ENCODE measurements at regions not wholly inside any gene's neighbourhood (a gene's known extent, or its start where the extent isn't known, plus 50 kb on each side); places are given as distances from the start of the nearest gene placed in this dataset.

DNA sequence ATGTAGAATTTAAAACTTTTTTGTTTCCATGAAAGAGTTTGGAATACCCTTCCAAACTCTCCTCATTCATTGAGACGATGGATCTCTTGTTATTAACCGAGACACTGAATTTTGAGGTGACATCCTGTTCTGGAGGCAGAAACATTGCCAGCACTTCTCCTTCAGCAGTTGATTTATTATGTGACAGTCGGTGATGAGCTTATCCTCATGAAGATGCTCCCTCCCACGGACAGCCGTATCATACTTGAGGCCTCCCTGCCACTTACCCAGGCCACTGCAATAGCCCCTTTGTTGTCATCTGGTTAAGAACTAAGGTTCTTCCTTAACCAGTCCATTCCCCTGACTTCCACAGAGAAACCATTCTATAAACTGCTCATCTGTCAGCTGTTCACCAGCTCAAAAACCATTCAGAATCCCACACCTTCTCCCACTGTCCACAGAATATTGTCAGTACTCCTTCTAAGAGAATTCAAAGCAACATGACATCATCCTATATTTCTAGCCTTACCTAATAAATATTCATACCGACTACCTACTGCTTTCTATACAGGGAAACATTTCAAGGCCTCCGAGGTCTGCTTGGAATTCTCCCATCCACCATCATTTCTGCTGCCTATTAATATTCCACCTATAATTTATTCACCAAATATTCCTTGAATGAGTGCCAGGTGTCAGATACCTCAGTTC, 139.0 kb upstream of the TRIB2 start:
- DNase-seq (ENCODE audit: low spot score in 2 of 2), result no peak
- Histone ChIP-seq H3K36me3 (no peaks in the 10 kb centered on the region), H3K4me1 (no peaks in the 10 kb centered on the region), H3K9me3 (no peaks in the 10 kb centered on the region), H3K4me3 (no peak overlapping the region), H3K27ac (no peak overlapping the region), H3K27me3 (no peaks in the 10 kb centered on the region)
- TF ChIP-seq, protein P1, sequence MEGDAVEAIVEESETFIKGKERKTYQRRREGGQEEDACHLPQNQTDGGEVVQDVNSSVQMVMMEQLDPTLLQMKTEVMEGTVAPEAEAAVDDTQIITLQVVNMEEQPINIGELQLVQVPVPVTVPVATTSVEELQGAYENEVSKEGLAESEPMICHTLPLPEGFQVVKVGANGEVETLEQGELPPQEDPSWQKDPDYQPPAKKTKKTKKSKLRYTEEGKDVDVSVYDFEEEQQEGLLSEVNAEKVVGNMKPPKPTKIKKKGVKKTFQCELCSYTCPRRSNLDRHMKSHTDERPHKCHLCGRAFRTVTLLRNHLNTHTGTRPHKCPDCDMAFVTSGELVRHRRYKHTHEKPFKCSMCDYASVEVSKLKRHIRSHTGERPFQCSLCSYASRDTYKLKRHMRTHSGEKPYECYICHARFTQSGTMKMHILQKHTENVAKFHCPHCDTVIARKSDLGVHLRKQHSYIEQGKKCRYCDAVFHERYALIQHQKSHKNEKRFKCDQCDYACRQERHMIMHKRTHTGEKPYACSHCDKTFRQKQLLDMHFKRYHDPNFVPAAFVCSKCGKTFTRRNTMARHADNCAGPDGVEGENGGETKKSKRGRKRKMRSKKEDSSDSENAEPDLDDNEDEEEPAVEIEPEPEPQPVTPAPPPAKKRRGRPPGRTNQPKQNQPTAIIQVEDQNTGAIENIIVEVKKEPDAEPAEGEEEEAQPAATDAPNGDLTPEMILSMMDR (IDR thresholded peaks at IDR 0.05), result no peak
- TF ChIP-seq POLR2A (IDR thresholded peaks at IDR 0.05) (no peak), POLR2AphosphoS5 (IDR thresholded peaks at IDR 0.05) (no peak), EP300 (IDR thresholded peaks at IDR 0.05) (no peak)
- 81% methylated on average over 7 of the region's 7 CpGs for WGBS

DNA sequence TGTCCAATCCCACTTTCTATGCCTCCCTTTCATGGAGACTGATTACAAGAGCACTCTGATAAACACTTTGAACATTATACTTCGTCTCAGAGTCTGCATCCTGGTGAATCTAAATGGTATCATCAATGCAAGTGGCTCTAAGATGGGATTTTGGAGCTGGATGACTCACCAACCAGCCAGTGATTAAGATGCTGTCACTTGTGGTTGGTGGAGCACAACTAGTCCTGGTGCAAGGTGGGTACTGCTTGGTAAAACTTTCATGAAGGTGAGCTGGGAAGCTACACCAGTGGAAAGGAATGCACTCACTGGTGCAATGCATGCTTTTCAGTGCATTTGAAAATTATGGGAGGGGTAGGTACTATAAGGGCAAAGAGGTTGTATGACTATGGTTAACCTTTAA, 137.7 kb upstream of the TRIB2 start:
- H3K9me3 ChIP-seq, result no peaks in the 10 kb centered on the region
- H3K4me3 ChIP-seq, result no peak overlapping the region
- no peak overlapping the region for H3K27ac ChIP-seq
- H3K4me1 ChIP-seq, result no peaks in the 10 kb centered on the region
- no peak for DNase-seq (ENCODE audit: low spot score in 2 of 2)
- no peaks in the 10 kb centered on the region for H3K27me3 ChIP-seq
- H3K36me3 ChIP-seq, result no peaks in the 10 kb centered on the region
- WGBS, result 82% methylated on average over 1 of the region's 1 CpG
- TF ChIP-seq POLR2AphosphoS5 (IDR thresholded peaks at IDR 0.05) (no peak), POLR2A (IDR thresholded peaks at IDR 0.05) (no peak), EP300 (IDR thresholded peaks at IDR 0.05) (no peak)
- TF ChIP-seq, protein P1 (IDR thresholded peaks at IDR 0.05), result no peak

DNA sequence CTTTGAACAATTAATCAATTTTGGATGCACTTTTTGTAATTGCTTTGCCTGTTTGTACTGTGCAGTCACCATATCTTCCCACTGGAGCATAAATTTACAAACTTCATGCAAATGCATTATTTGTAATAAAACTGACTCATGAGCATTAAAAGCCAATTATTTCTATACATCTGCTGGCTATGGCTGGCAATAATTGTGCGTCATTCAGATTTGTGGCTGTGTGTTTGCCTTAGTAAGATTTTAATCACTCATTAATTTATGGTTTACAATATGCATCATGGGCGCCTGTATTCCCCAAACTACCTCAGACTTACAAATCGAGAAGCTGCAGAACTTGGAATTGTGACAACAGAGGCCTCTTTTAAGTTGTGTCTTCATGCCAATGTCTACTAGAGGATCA, 132.4 kb upstream of the TRIB2 start:
- H3K9me3 ChIP-seq, result no peaks in the 10 kb centered on the region
- H3K36me3 ChIP-seq, result no peaks in the 10 kb centered on the region
- H3K4me1 ChIP-seq, result no peaks in the 10 kb centered on the region
- H3K27me3 ChIP-seq, result no peaks in the 10 kb centered on the region
- H3K27ac ChIP-seq, result no peak overlapping the region
- TF ChIP-seq, protein P1 (IDR thresholded peaks at IDR 0.05), result no peak
- no peak for TF ChIP-seq POLR2A (IDR thresholded peaks at IDR 0.05)
- no peak for TF ChIP-seq POLR2AphosphoS5 (IDR thresholded peaks at IDR 0.05)
- TF ChIP-seq EP300 (IDR thresholded peaks at IDR 0.05), result no peak
- no peak for DNase-seq (ENCODE audit: low spot score in 2 of 2)
- 78% methylated on average over 3 of the region's 3 CpGs for WGBS
- no peak overlapping the region for H3K4me3 ChIP-seq

DNA sequence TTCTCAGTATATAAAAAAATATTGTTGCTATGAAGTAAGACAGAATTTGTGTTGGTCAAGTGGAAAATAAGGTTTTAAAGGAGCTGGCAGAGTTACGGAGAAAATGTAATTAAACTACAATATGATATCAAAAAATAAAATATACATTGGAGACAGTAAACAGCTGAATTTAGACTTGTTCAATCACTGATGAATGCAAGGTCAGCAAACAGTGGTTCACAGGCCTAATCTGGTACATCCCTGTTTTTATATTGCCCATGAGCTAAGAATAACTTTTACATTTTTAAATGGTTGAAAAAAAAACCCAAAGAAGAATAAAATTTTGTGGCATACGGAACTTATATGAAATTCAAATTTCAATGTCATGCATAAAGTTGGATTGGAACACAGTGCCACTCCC, 131.0 kb upstream of the TRIB2 start:
- 89% methylated on average over 2 of the region's 2 CpGs for WGBS
- Histone ChIP-seq H3K27me3 (no peaks in the 10 kb centered on the region), H3K9me3 (no peaks in the 10 kb centered on the region), H3K27ac (no peak overlapping the region), H3K4me1 (no peaks in the 10 kb centered on the region), H3K4me3 (no peak overlapping the region), H3K36me3 (no peaks in the 10 kb centered on the region)
- DNase-seq (ENCODE audit: low spot score in 2 of 2), result no peak
- TF ChIP-seq POLR2A (IDR thresholded peaks at IDR 0.05) (no peak), POLR2AphosphoS5 (IDR thresholded peaks at IDR 0.05) (no peak), EP300 (IDR thresholded peaks at IDR 0.05) (no peak)
- TF ChIP-seq, protein P1 (IDR thresholded peaks at IDR 0.05), result no peak

DNA sequence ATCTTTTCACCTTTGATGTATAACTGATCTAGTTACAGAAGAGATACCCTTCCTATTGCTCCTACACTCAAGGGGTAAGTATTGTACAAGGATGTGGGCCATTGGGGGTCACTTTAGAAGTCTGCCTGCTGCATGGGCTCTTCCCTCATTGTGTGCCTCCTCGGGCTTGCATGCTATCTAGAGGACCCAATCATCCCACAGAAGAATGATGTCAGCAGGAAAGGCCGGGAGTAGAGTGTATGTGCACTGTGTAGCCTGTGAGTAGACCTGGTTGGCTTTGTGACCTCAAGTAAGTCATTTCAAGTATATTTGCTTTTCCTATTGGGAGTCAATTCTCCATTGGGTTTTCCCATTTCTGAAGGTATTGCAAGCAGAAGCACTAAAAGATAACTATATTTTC, 129.5 kb upstream of the TRIB2 start:
- no peaks in the 10 kb centered on the region for H3K9me3 ChIP-seq
- no peak overlapping the region for H3K4me3 ChIP-seq
- TF ChIP-seq EP300 (IDR thresholded peaks at IDR 0.05) (no peak), POLR2A (IDR thresholded peaks at IDR 0.05) (no peak), POLR2AphosphoS5 (IDR thresholded peaks at IDR 0.05) (no peak)
- TF ChIP-seq, protein P1 (IDR thresholded peaks at IDR 0.05), result no peak
- no peak for DNase-seq (ENCODE audit: low spot score in 2 of 2)
- WGBS, result 86% methylated on average over 2 of the region's 2 CpGs
- no peaks in the 10 kb centered on the region for H3K27me3 ChIP-seq
- H3K4me1 ChIP-seq, result no peaks in the 10 kb centered on the region
- no peak overlapping the region for H3K27ac ChIP-seq
- no peaks in the 10 kb centered on the region for H3K36me3 ChIP-seq

Measured in suprapubic skin (tissue), 4 donors.